GM12875 (cell line): ENCODE measurements at regions not wholly inside any gene's neighbourhood (a gene's known extent, or its start where the extent isn't known, plus 50 kb on each side); places are given as distances from the start of the nearest gene placed in this dataset.

ENCODE experiments used
- H3K4me3 ChIP-seq: one replicate; pipeline ENCODE4 v1.5.1; 2011; ENCODE audit warnings: low read depth, low read length, control low read depth
- CTCF ChIP-seq: IDR thresholded peaks from 2 replicates; pipeline ENCODE4 v1.5.1; 2011; ENCODE audit warnings: low read depth, mild to moderate bottlenecking, control low read depth, inconsistent platforms, low read length, moderate library complexity, borderline replicate concordance; ENCODE audit not compliant: insufficient read depth

GRCh38 chr18:47480166-47480565 lies 228.7 kb upstream of the SKOR2 start:
- no peak for TF ChIP-seq CTCF
- no peak overlapping the region for H3K4me3 ChIP-seq

GRCh38 chr18:47471784-47472183 lies 220.3 kb upstream of the SKOR2 start:
- TF ChIP-seq CTCF = no peak
- H3K4me3 ChIP-seq = no peak overlapping the region

DNA sequence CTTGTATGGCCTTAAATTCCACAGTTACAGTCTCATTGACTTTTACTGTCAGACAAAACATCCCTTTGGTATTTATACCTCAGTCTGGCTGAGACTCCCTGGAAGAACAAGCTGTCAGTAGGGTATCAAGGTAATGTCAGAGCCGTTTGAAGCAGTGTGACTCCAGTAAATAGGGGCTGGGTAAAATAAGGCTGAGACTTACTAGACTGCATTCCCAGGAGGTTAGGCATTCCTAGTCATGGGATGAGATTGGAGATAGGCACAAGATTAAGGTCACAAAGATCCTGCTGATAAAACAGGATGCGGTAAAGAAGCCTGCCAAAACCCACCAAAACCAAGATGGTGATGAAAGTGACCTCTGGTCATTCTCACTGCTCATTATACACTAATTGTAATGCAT lies 219.5 kb upstream of the SKOR2 start:
- no peak overlapping the region for H3K4me3 ChIP-seq

DNA sequence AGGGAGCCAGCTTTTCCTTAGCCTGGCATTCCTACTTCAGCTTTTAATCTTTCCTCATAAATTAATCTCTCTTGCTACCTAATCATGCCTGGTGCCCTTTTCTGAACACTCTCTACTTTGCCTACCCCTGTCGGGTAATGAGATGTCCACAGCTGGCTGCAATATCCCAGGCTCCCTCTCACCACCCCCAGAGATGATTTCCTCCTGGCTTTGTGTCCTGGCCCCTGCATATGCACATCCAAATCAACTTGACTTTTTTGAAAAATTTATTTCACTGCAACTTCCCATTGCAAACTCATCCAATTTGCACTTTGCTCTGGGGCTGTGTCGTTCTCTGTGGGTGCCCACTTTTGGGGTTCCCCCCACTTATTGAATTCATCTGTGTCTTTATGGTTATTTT lies 218.1 kb upstream of the SKOR2 start:
- H3K4me3 ChIP-seq = no peak overlapping the region
- TF ChIP-seq CTCF = no peak

More for the DNA sequence above, 219.5 kb upstream of the SKOR2 start:
- no peak for TF ChIP-seq CTCF

- no peak overlapping the region for H3K4me3 ChIP-seq
- no peak for TF ChIP-seq CTCF
Observed at GRCh38 chr18:47461977-47462376, 210.5 kb upstream of the SKOR2 start.

- no peak for TF ChIP-seq CTCF
Observed at GRCh38 chr18:47461406-47461948, 210.0 kb upstream of the SKOR2 start.

GRCh38 chr18:47458483-47458882 lies 207.0 kb upstream of the SKOR2 start:
- H3K4me3 ChIP-seq = no peak overlapping the region
- no peak for TF ChIP-seq CTCF

More at GRCh38 chr18:47461406-47461948, 210.0 kb upstream of the SKOR2 start:
- no peak overlapping the region for H3K4me3 ChIP-seq
